Keratinocyte (primary cell): ENCODE measurements at regions not wholly inside any gene's neighbourhood (a gene's known extent, or its start where the extent isn't known, plus 50 kb on each side); places are given as distances from the start of the nearest gene placed in this dataset.

Source experiments
- DNase-seq: peaks from one replicate; pipeline ENCODE4 v3.0.0-alpha.2; 2011; ENCODE audit warnings: low read depth, missing footprints, low spot score
- FAIRE-seq: peaks from 2 replicates; lab custom pipeline; 2011; peaks lifted over from hg19 to GRCh38; lab: Jason Lieb, UNC
- H2AFZ ChIP-seq: 2 replicates; pipeline ENCODE4 v1.6.0; 2012; ENCODE audit warnings: low read length, control low read depth, inconsistent platforms; ENCODE audit not compliant: control insufficient read depth
- H3K27ac ChIP-seq: 2 replicates; pipeline ENCODE4 v1.5.1; 2011; ENCODE audit warnings: low read length; ENCODE audit not compliant: control insufficient read depth, insufficient read depth
- H3K27me3 ChIP-seq: 3 replicates; pipeline ENCODE4 v1.6.0; 2011; ENCODE audit warnings: low read length; ENCODE audit not compliant: control insufficient read depth, insufficient read depth; ENCODE audit errors: extremely low read depth
- H3K36me3 ChIP-seq, 2 experiments: 2 replicates in 1 of 2; 3 replicates in 1 of 2; pipeline ENCODE4 v1.5.1; 2011; ENCODE audit warnings: low read length in 2 of 2, mild to moderate bottlenecking in 1 of 2; ENCODE audit not compliant: control insufficient read depth in 2 of 2, insufficient read depth in 2 of 2; ENCODE audit errors: extremely low read depth in 1 of 2
- H3K4me1 ChIP-seq: 3 replicates; pipeline ENCODE4 v1.5.1; 2011; ENCODE audit warnings: low read length; ENCODE audit not compliant: control insufficient read depth, insufficient read depth; ENCODE audit errors: extremely low read depth
- H3K4me2 ChIP-seq: 3 replicates; pipeline ENCODE4 v1.6.0; 2011; ENCODE audit warnings: low read depth, low read length; ENCODE audit not compliant: control insufficient read depth, insufficient read depth; ENCODE audit errors: extremely low read depth
- H3K4me3 ChIP-seq, 3 experiments: fragments of 200-600 bp in 1 of 3; sonication (generic) in 1 of 3; 2 replicates in 2 of 3; 3 replicates in 1 of 3; pipeline ENCODE4 v1.5.1; 2011 to 2016; ENCODE audit warnings: low read length in 3 of 3, mild to moderate bottlenecking in 3 of 3, control low read depth in 2 of 3, inconsistent platforms in 1 of 3, low read depth in 1 of 3, mixed read lengths in 1 of 3, mixed run types in 1 of 3, moderate library complexity in 1 of 3; ENCODE audit not compliant: control insufficient read depth in 2 of 3, insufficient read depth in 2 of 3; ENCODE audit errors: extremely low read depth in 1 of 3
- H3K79me2 ChIP-seq: 2 replicates; pipeline ENCODE4 v1.6.0; 2012; ENCODE audit warnings: low read length; ENCODE audit not compliant: control insufficient read depth, insufficient read depth
- H3K9ac ChIP-seq: 3 replicates; pipeline ENCODE4 v1.6.0; 2011; ENCODE audit warnings: low read length; ENCODE audit not compliant: control insufficient read depth, insufficient read depth; ENCODE audit errors: extremely low read depth
- H3K9me1 ChIP-seq: 3 replicates; pipeline ENCODE4 v1.6.0; 2011; ENCODE audit warnings: low read length; ENCODE audit not compliant: control insufficient read depth, insufficient read depth; ENCODE audit errors: extremely low read depth
- H3K9me3 ChIP-seq: 2 replicates; pipeline ENCODE4 v1.5.1; 2012; ENCODE audit warnings: low read depth, low read length; ENCODE audit not compliant: control insufficient read depth
- H4K20me1 ChIP-seq: 3 replicates; pipeline ENCODE4 v1.6.0; 2011; ENCODE audit warnings: low read length; ENCODE audit not compliant: control insufficient read depth, insufficient read depth; ENCODE audit errors: extremely low read depth
- EZH2 ChIP-seq: IDR thresholded peaks from one replicate; pipeline ENCODE4 v1.6.1; 2012; ENCODE audit warnings: inconsistent platforms, mild to moderate bottlenecking, low read length, moderate library complexity
- dilution Hi-C: fragments of 300-500 bp; cut with MboI; formaldehyde crosslinking; loops from one replicate; pipeline ENCODE4 v1.7.0; 2020; ENCODE audit warnings: low sequenced_read_pairs; ENCODE audit not compliant: extremely low pct_ligation_motif_present
- TF ChIP-seq, protein P1 (sequence below), 3 experiments: IDR thresholded peaks in 1 of 3; conservative IDR thresholded peaks in 1 of 3; optimal IDR thresholded peaks in 1 of 3; 2 replicates in 2 of 3; 3 replicates in 1 of 3; pipeline versions ENCODE3 to v1.5.1; 2011; ENCODE audit warnings: low read length in 3 of 3, mild to moderate bottlenecking in 3 of 3, moderate library complexity in 2 of 3, control low read depth in 1 of 3, inconsistent platforms in 1 of 3; ENCODE audit not compliant: insufficient read depth in 2 of 3; ENCODE audit errors: extremely low read depth in 1 of 3

DNA sequence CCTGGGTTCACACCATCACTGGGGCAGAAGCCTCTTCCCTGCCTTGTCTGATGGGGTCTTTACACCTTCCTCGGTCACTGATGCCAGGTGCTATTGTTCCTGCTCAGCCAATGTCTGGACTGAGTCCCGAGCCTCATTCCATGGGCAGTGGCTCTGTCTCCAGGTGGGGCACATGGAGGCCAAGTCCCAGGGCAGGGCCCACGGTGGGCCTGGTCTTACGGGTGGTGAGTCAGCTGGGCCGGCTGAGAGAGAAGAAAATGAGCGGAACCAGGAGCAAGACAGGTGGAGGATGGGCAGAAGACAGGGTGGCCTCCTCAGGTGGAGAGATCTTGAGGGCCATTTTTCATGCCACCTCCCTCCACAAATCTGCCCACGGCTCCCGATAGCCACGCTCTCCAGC, 131.7 kb upstream of the FAM20C start:
- dilution Hi-C loops = no loop called here
- TF ChIP-seq, protein P1, sequence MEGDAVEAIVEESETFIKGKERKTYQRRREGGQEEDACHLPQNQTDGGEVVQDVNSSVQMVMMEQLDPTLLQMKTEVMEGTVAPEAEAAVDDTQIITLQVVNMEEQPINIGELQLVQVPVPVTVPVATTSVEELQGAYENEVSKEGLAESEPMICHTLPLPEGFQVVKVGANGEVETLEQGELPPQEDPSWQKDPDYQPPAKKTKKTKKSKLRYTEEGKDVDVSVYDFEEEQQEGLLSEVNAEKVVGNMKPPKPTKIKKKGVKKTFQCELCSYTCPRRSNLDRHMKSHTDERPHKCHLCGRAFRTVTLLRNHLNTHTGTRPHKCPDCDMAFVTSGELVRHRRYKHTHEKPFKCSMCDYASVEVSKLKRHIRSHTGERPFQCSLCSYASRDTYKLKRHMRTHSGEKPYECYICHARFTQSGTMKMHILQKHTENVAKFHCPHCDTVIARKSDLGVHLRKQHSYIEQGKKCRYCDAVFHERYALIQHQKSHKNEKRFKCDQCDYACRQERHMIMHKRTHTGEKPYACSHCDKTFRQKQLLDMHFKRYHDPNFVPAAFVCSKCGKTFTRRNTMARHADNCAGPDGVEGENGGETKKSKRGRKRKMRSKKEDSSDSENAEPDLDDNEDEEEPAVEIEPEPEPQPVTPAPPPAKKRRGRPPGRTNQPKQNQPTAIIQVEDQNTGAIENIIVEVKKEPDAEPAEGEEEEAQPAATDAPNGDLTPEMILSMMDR (optimal IDR thresholded peaks at IDR 0.05 in 1 of 3, IDR thresholded peaks at IDR 0.05 in 1 of 3, conservative IDR thresholded peaks at IDR 0.05 in 1 of 3; ENCODE audit: extremely low read depth in 1 of 3, insufficient read depth in 2 of 3, low read length in 3 of 3) = no peak
- TF ChIP-seq EZH2 = no peak
- Histone ChIP-seq H3K4me2 (no peak overlapping the region), H2AFZ (no peak overlapping the region), H3K9me1 (no peaks in the 10 kb centered on the region), H3K27ac (no peak overlapping the region), H3K9ac (no peak overlapping the region), H3K9me3 (no peaks in the 10 kb centered on the region), H3K36me3 (no peaks in the 10 kb centered on the region), H3K4me1 (no peaks in the 10 kb centered on the region), H3K4me3 (no peak overlapping the region), H3K27me3 (peaks cover 11% of the 10 kb centered on the region), H3K79me2 (no peaks in the 10 kb centered on the region), H4K20me1 (no peaks in the 10 kb centered on the region)
- no peak for FAIRE-seq
- DNase-seq = no peak

DNA sequence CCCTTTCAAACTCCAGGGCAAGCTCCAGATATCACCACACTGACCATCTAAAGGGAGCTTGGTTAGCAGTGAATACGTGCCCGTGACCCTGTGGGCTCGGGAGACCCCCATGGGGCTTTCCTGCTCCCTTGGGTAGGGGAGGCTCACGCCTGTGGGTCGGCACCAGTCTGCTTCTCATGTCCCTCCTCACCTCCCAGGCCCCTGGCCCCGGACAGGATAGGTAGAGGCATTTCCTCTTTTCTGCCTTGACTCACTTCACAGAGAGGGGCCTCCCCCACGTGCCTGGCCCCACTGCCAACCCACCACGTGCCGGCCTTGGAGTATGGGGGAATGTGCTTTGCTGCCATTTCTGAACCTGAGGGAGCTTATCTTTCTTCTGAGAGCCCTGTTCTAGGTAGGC, 131.3 kb upstream of the FAM20C start:
- FAIRE-seq (no peak), DNase-seq (no peak)
- no peaks in the 10 kb centered on the region for H3K9me1 ChIP-seq
- peaks cover 9% of the 10 kb centered on the region for H3K27me3 ChIP-seq
- no peaks in the 10 kb centered on the region for H3K36me3 ChIP-seq
- no peaks in the 10 kb centered on the region for H3K9me3 ChIP-seq
- H3K4me3 ChIP-seq = no peak overlapping the region
- TF ChIP-seq, protein P1 (optimal IDR thresholded peaks at IDR 0.05 in 1 of 3, IDR thresholded peaks at IDR 0.05 in 1 of 3, conservative IDR thresholded peaks at IDR 0.05 in 1 of 3; ENCODE audit: extremely low read depth in 1 of 3, insufficient read depth in 2 of 3, low read length in 3 of 3) = no peak
- no peak for TF ChIP-seq EZH2
- H3K27ac ChIP-seq = no peak overlapping the region
- dilution Hi-C loops = no loop called here
- no peaks in the 10 kb centered on the region for H3K4me1 ChIP-seq
- H3K4me2 ChIP-seq = no peak overlapping the region
- H3K9ac ChIP-seq = no peak overlapping the region
- H3K79me2 ChIP-seq = no peaks in the 10 kb centered on the region
- no peaks in the 10 kb centered on the region for H4K20me1 ChIP-seq
- H2AFZ ChIP-seq = no peak overlapping the region
